Breast epithelium (tissue), 4 donors: ENCODE measurements at regions not wholly inside any gene's neighbourhood (a gene's known extent, or its start where the extent isn't known, plus 50 kb on each side); places are given as distances from the start of the nearest gene placed in this dataset.

Source experiments
- DNase-seq, 2 donors: peaks; one replicate each; pipeline ENCODE4 v3.0.0-alpha.2; 2019; ENCODE audit warnings: low spot score in 2 of 2
- H3K27ac ChIP-seq, 2 donors: fragments of 200-600 bp; sonication (generic) in 1 of 2; one replicate each; pipeline ENCODE4 v1.5.1; 2016 to 2019; ENCODE audit warnings: mild to moderate bottlenecking in 1 of 2
- H3K27me3 ChIP-seq, 2 donors: fragments of 200-600 bp; sonication (generic) in 1 of 2; one replicate each; pipeline versions ENCODE4 v1.5.1 to v1.6.0; 2017 to 2019; ENCODE audit warnings: control low read depth in 1 of 2, mild to moderate bottlenecking in 1 of 2
- H3K36me3 ChIP-seq: fragments of 200-600 bp; one replicate; pipeline ENCODE4 v1.5.1; 2019
- H3K4me1 ChIP-seq, 2 donors: fragments of 200-600 bp; sonication (generic); one replicate each; pipeline ENCODE4 v1.5.1; 2016 to 2019; ENCODE audit warnings: control low read depth in 1 of 2
- H3K4me3 ChIP-seq, 3 donors: fragments of 200-600 bp; sonication (generic); 1 replicate in 2 of 3; 2 replicates in 1 of 3; pipeline ENCODE4 v1.5.1; 2016 to 2019; ENCODE audit warnings: mild to moderate bottlenecking in 3 of 3, moderate library complexity in 2 of 3
- H3K9me3 ChIP-seq, 2 donors: fragments of 200-600 bp; sonication (generic) in 1 of 2; one replicate each; pipeline ENCODE4 v1.5.1; 2016 to 2019; ENCODE audit warnings: control low read depth in 1 of 2
- POLR2A ChIP-seq: fragments of 450-650 bp; IDR thresholded peaks from one replicate; pipeline ENCODE4 v1.6.1; 2016; ENCODE audit warnings: antibody characterized with exemption, mild to moderate bottlenecking, moderate library complexity
- POLR2AphosphoS5 ChIP-seq, 3 donors: sonication (generic); formaldehyde crosslinking; IDR thresholded peaks; one replicate each; pipeline ENCODE4 v1.6.1; 2017; ENCODE audit warnings: antibody characterized with exemption in 3 of 3
- intact Hi-C: fragments of 100-400 bp; cut with DNase I; formaldehyde crosslinking; loops from one replicate; pipeline ENCODE4 v1.15.1; 2023; ENCODE audit warnings: low total_unique reads
- TF ChIP-seq, protein P1 (sequence below), 3 donors: fragments of 450-650 bp; IDR thresholded peaks; one replicate each; pipeline ENCODE4 v1.5.1; 2016 to 2017; ENCODE audit warnings: antibody characterized with exemption in 3 of 3, mild to moderate bottlenecking in 3 of 3, moderate library complexity in 3 of 3

DNA sequence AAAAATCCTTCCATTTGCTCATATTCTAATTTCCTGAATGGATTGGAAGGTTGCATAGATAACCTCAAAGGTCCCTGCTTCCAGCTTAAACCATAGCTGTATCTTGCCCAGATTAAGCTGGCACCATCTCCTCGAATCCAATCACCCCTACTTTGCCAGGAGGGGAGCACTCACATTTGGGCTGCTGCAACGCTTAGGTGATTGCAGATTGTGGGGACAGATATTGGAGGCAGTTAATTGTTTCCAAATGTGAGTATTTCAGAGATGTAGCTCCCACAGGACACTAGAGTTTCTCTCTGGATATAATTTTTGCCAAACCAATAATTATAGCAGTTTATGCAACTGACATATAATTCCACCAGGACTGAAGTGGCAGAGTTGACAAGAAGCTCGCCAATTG, 53.5 kb upstream of the ACSL1 start:
- Histone ChIP-seq H3K36me3 (no peaks in the 10 kb centered on the region), H3K27ac (no peak overlapping the region), H3K4me1 (no peaks in the 10 kb centered on the region), H3K27me3 (no peaks in the 10 kb centered on the region), H3K9me3 (no peaks in the 10 kb centered on the region), H3K4me3 (no peak overlapping the region)
- TF ChIP-seq, protein P1, sequence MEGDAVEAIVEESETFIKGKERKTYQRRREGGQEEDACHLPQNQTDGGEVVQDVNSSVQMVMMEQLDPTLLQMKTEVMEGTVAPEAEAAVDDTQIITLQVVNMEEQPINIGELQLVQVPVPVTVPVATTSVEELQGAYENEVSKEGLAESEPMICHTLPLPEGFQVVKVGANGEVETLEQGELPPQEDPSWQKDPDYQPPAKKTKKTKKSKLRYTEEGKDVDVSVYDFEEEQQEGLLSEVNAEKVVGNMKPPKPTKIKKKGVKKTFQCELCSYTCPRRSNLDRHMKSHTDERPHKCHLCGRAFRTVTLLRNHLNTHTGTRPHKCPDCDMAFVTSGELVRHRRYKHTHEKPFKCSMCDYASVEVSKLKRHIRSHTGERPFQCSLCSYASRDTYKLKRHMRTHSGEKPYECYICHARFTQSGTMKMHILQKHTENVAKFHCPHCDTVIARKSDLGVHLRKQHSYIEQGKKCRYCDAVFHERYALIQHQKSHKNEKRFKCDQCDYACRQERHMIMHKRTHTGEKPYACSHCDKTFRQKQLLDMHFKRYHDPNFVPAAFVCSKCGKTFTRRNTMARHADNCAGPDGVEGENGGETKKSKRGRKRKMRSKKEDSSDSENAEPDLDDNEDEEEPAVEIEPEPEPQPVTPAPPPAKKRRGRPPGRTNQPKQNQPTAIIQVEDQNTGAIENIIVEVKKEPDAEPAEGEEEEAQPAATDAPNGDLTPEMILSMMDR (IDR thresholded peaks at IDR 0.05): no peak
- TF ChIP-seq POLR2AphosphoS5 (IDR thresholded peaks at IDR 0.05) (no peak), POLR2A (no peak)
- intact Hi-C loops: no loop called here
- DNase-seq: no peak

DNA sequence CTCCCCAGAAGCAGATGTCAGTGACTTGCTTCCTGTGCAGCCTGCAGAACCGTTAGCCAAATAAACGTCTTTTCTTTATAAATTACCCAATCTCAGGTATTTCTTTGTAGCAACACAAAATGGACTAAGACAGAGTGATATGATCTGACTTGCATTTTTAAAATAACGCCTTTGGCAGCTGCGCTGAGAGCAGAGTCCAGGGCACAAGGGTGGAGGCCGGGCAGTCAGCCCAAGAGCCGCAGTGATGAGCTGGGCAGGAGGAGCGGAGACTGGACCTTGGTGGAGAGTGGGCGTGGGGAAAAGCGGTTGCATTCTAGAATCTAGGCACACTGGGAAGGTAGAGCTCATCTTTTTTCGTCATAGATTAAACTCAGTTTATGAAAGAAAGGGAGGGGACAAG, 56.5 kb upstream of the ACSL1 start:
- Histone ChIP-seq H3K27me3 (no peaks in the 10 kb centered on the region), H3K36me3 (no peaks in the 10 kb centered on the region), H3K4me1 (no peaks in the 10 kb centered on the region), H3K27ac (no peak overlapping the region), H3K9me3 (no peaks in the 10 kb centered on the region), H3K4me3 (no peak overlapping the region)
- DNase-seq: no peak
- intact Hi-C loops: no loop called here
- TF ChIP-seq POLR2AphosphoS5 (IDR thresholded peaks at IDR 0.05): no peak
- TF ChIP-seq, protein P1 (IDR thresholded peaks at IDR 0.05): no peak
- no peak for TF ChIP-seq POLR2A

DNA sequence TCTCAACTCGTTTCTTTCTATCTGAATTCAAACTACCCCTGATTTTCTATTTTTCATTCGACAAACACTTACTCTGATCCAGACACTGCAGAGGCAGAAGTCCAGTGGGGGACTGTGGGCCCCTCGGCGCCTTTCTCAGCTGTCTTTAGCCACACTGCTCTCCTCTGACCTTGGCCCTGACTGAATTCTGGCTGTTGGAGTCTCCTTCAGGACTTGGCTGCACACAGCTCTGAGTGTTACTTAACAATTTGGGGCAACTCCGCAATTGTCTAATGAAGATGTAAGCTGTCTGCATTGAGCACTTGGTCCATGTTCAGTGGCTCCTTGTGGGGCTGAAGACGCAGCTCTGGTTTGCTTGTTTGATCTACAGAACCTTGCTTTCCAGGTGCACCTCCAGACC, 57.3 kb upstream of the ACSL1 start:
- H3K27me3 ChIP-seq: no peaks in the 10 kb centered on the region
- TF ChIP-seq, protein P1 (IDR thresholded peaks at IDR 0.05): no peak
- TF ChIP-seq POLR2A: no peak
- no peak for TF ChIP-seq POLR2AphosphoS5 (IDR thresholded peaks at IDR 0.05)
- no peak overlapping the region for H3K4me3 ChIP-seq

DNA sequence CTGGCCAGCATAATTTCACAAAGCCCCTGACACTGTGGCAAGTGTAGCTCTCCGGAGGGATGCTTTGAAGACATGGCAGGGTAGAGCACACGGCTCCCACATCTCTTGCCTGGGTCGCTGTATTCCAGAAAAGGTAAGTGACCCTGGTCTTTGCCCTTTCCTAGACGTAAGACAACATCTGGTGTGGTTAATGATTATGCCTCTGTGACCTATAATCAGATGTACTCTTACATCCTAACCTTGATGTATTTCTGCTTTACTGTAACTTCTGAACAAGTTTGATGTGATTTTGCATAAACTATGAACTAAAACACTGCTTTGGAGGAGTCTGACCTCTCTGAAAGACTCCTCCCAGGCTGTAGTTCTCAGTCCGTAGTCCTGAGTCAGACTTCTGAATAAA, 59.1 kb upstream of the ACSL1 start:
- Histone ChIP-seq H3K36me3 (no peaks in the 10 kb centered on the region), H3K27me3 (no peaks in the 10 kb centered on the region), H3K9me3 (no peaks in the 10 kb centered on the region), H3K27ac (no peak overlapping the region), H3K4me3 (no peak overlapping the region), H3K4me1 (no peaks in the 10 kb centered on the region)
- TF ChIP-seq, protein P1 (IDR thresholded peaks at IDR 0.05): no peak
- TF ChIP-seq POLR2AphosphoS5 (IDR thresholded peaks at IDR 0.05): no peak
- DNase-seq: no peak
- intact Hi-C loops: no loop called here

More for the DNA sequence above, 57.3 kb upstream of the ACSL1 start:
- H3K4me1 ChIP-seq: no peaks in the 10 kb centered on the region
- intact Hi-C loops: no loop called here
- no peak for DNase-seq
- no peaks in the 10 kb centered on the region for H3K9me3 ChIP-seq
- H3K36me3 ChIP-seq: no peaks in the 10 kb centered on the region
- H3K27ac ChIP-seq: no peak overlapping the region

DNA sequence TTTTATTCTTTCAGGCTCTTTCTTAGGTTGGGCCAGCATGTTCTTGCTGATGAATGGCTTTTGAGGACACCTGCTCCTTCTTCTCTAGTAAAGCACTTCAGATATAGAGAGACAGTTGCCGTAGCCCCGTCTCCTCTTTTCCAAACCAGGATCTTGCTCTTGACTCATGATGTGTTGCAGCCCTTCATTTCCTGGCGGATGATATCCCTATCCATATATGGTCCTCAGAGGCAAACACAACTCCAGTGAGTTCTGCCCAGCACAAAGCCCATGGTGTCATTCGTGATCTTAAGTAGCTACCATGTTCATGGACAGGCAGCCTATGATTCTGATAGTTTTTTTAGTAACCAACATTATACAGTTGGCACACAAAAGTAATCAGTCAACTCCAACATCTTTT, 59.8 kb upstream of the ACSL1 start:
- intact Hi-C loops: no loop called here
- no peak for DNase-seq

More for the DNA sequence above, 59.8 kb upstream of the ACSL1 start:
- no peaks in the 10 kb centered on the region for H3K36me3 ChIP-seq
- no peaks in the 10 kb centered on the region for H3K27me3 ChIP-seq
- no peaks in the 10 kb centered on the region for H3K4me1 ChIP-seq
- no peak overlapping the region for H3K27ac ChIP-seq
- TF ChIP-seq, protein P1 (IDR thresholded peaks at IDR 0.05): no peak
- no peak for TF ChIP-seq POLR2AphosphoS5 (IDR thresholded peaks at IDR 0.05)
- TF ChIP-seq POLR2A: no peak
- no peak overlapping the region for H3K4me3 ChIP-seq
- no peaks in the 10 kb centered on the region for H3K9me3 ChIP-seq
